AG10803 (cell line): ENCODE measurements at regions not wholly inside any gene's neighbourhood (a gene's known extent, or its start where the extent isn't known, plus 50 kb on each side); places are given as distances from the start of the nearest gene placed in this dataset.
"Not testable (repeated sequence)": the region's sequence is repeated elsewhere in the genome, so short reads cannot be mapped to it uniquely, and the experiment has no call there.

Source experiments
- DNase-seq: peaks from one replicate; pipeline ENCODE4 v3.0.0; 2010; ENCODE audit warnings: low read depth
- H3K4me3 ChIP-seq: 2 replicates; pipeline ENCODE4 v1.5.1; 2011; ENCODE audit warnings: mild to moderate bottlenecking, low read length, control low read depth
- TF ChIP-seq, protein P1 (sequence below): conservative IDR thresholded peaks from 2 replicates; pipeline ENCODE4 v1.5.1; 2011; ENCODE audit warnings: mild to moderate bottlenecking, low read length, control low read depth, inconsistent platforms

DNA sequence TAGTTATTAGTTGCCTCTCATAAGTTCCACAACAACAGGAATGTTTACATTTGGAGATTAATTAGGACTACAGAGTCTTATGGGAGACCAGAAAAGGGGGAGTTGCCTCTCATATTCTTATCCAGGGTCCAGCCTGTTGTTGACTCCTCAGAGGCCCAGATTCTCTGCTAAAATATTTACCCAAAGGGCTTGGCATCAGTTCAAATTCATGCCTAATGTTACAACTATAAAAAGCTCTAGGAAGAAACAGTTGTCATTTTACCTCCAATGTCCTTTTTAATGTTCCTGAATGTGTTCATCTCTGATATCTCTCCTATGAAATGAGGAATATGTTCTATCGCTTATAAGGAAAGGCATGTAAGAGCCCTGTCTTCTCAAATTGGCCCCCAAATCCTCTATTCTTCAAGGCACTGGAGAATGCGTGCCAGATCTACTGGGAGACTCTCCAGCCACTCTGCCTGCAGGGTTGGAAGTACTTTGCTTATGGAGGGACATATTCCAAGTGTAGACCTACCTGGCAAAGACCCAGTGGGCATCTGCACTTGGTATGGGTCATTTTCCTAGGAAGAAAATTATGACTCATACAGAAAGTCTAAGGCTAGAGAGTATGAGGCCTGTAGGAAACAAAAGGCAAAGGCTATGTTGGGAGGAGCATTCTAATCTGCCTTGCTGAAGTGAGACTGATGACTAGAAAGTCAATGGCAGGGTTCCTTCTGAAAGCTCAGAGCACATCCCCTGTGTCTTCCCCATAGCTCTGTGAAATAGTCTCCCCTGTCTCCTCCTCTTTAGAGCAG lies 192.6 kb downstream of the ESM1 start:
- TF ChIP-seq, protein P1, sequence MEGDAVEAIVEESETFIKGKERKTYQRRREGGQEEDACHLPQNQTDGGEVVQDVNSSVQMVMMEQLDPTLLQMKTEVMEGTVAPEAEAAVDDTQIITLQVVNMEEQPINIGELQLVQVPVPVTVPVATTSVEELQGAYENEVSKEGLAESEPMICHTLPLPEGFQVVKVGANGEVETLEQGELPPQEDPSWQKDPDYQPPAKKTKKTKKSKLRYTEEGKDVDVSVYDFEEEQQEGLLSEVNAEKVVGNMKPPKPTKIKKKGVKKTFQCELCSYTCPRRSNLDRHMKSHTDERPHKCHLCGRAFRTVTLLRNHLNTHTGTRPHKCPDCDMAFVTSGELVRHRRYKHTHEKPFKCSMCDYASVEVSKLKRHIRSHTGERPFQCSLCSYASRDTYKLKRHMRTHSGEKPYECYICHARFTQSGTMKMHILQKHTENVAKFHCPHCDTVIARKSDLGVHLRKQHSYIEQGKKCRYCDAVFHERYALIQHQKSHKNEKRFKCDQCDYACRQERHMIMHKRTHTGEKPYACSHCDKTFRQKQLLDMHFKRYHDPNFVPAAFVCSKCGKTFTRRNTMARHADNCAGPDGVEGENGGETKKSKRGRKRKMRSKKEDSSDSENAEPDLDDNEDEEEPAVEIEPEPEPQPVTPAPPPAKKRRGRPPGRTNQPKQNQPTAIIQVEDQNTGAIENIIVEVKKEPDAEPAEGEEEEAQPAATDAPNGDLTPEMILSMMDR = no peak
- no peak overlapping the region for H3K4me3 ChIP-seq
- peak; percentile 27 for DNase-seq

DNA sequence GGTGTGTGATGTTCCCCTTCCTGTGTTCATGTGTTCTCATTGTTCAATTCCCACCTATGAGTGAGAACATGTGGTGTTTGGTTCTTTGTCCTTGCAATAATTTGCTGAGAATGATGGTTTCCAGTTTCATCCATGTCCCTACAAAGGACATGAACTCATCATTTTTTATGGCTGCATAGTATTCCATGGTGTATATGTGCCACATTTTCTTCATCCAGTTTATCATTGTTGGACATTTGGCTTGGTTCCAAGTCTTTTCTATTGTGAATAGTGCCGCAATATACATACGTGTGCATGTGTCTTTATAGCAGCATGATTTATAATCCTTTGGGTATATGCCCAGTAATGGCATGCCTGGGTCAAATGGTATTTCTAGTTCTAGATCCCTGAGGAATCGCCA lies 197.5 kb downstream of the ESM1 start:
- H3K4me3 ChIP-seq, DNase-seq: not testable (repeated sequence)

DNA sequence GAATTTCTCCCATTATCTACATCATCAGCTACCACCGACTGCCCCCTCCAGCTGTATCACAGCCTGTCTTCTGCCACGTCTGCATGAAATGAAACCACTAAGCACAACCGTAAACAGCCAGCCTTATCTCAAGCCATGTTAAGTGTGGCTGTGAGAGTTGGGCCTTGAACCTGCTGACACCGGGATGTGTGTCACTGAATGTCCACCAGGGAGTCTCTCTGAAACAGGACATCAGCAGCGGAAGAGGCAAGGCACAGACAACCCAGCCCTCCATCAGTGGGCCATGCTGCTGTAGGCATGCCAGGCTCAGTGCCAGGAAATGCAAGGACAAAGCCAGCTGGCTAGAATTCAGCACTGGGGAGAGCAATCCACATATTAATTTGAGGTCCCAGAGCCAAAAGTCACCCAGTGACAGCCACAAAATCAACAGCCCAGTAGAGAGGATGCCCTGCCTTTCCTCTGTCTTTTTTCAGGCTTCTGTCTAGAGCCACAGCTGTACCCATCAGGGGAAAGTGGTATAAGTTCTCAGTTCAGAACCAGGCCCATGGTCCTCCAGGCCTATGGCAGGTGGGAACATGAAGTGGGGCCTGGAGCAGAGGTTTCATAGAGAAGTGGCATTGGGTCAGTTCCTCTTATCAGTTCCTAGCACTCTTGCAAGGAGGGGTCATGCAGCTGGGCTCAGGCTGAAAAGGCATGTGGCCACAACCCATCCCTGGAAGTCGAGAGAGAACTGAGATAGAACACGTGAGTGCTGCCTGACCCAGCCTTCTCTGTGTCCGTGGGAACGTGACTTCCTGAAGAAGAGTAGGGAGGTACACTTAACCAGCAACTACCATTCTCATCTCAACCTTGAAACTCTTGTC lies 199.4 kb downstream of the ESM1 start:
- no peak overlapping the region for H3K4me3 ChIP-seq
- TF ChIP-seq, protein P1 = no peak
- DNase-seq = peak; percentile 40

DNA sequence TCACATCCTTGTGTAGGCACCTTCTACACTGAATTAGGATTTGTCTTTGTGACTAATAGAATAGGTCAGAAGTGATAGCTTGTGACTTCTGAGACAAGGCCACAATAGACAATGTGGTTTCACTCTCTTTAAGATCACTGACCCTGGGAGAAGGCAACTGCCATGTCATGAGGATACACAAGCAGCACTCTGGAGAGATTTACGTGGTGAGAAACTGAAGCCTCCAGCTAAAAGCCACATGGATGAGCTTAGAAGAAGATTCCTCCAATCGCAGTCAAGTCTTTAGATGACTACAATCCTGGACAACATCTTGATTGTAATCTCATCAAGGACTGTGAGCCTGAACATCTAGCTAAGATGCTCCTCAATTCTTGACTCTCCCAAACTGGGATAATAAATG lies 206.6 kb downstream of the ESM1 start:
- TF ChIP-seq, protein P1 = no peak
- H3K4me3 ChIP-seq = no peak overlapping the region
- no peak for DNase-seq

DNA sequence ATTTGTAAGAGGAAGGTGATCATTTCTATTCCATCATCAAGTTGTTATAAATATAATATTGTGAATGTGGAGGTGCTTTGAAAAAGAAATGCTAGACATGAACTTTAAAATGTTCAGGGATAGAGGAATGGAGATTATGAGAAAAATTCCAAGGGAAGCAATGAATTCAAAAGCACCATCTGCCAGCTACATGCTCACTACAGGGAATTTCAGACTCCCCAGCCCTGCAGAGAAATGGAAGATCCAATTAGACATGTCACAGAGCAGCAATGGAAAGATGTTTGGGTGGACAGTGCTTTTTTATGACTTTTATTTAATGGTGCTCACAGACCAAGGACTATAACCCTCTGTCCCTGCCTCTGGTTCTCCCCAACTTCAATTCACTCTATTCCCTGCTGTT lies 209.7 kb downstream of the ESM1 start:
- no peak overlapping the region for H3K4me3 ChIP-seq
- TF ChIP-seq, protein P1 = no peak
- DNase-seq = no peak

DNA sequence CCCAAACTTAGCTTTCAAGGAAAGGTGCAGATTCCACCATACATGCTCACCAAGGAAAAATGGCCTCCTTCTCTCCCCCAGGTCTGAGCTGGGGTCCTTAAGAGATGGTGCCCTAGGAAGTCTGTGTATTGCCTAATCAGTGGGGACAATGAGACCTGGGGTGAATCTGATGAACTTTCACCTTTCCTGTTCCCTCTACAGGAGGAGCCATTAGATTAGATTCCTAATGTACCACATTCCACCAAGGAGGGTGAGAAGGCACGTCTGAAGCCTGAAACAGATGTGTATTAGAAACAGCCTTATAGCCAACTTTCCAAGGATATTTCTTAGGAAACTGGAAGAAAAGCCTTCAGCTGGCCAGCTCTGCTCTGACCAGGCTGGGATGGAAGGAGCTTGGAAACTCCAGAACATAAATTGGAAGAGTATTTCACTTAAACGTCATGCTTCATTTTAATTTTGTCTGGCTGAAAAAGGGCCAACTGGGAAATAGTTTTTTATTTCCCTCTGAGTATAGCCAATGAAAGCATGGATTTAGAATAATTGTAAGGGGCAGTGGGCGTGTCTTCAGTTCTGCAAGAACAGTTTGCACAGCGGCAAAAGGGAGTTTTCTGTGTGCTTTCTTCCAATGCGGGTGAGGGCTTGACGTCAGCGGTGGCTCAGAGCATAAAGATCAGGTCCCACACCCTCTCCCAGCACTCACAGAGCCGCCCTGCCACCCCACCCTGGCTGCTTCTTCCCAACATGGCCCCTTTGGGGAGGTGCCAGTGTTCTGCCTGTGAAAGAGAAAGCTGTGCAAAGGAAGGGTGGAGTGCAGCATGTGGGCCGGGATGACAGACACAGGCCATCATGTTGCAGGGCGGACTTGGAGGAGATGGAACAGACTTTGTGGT lies 210.9 kb downstream of the ESM1 start:
- peak; percentile 76 for DNase-seq
- TF ChIP-seq, protein P1 = no peak
- H3K4me3 ChIP-seq = peak overlapping the region; percentile 8; the same call in 1 of the 2 replicates

DNA sequence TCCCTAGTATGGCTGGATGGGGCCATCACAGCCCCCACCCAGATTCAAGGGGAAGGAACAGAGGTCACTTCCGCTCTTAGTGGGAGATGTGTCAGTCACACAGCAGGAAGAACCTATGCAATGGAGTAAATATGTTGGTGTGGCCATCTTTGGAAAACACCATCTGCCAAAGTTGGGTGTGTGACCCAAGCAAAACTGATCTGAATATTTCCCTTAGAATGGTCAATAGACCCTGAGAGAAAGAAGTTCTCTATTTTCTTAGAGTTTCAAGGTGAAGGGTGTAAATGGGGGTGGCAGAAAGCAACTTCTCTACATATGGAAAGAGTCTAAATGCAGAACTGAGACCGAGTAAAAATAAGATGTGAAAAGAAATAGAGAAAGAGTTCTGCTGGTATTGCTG lies 212.7 kb downstream of the ESM1 start:
- no peak for DNase-seq

More for the DNA sequence above, 212.7 kb downstream of the ESM1 start:
- TF ChIP-seq, protein P1 = no peak
- H3K4me3 ChIP-seq = no peak overlapping the region
